H9 (cell line): ENCODE measurements at regions not wholly inside any gene's neighbourhood (a gene's known extent, or its start where the extent isn't known, plus 50 kb on each side); places are given as distances from the start of the nearest gene placed in this dataset.

Experiments
- DNase-seq: peaks from one replicate; pipeline ENCODE4 v3.0.0-alpha.2; 2017
- H2AFZ ChIP-seq: one replicate; pipeline ENCODE4 v1.6.1; 2013; ENCODE audit warnings: mild to moderate bottlenecking, low read length, control low read depth, moderate library complexity
- H2AK5ac ChIP-seq: 2 replicates; pipeline ENCODE4 v1.6.1; 2013; ENCODE audit warnings: low read length, control low read depth, mixed read lengths; ENCODE audit not compliant: insufficient read length
- H2BK120ac ChIP-seq: one replicate; pipeline ENCODE4 v1.6.1; 2013; ENCODE audit warnings: low read depth, mild to moderate bottlenecking, low read length, control low read depth, inconsistent platforms; ENCODE audit not compliant: poor library complexity, severe bottlenecking
- H2BK12ac ChIP-seq: 2 replicates; pipeline ENCODE4 v1.6.1; 2013; ENCODE audit warnings: low read length, control low read depth, mixed read lengths, low read depth; ENCODE audit not compliant: insufficient read length
- H2BK15ac ChIP-seq: 2 replicates; pipeline ENCODE4 v1.6.1; 2013; ENCODE audit warnings: low read depth, low read length, control low read depth
- H2BK20ac ChIP-seq: one replicate; pipeline ENCODE4 v1.6.1; 2013; ENCODE audit warnings: low read depth, mild to moderate bottlenecking, low read length, control low read depth, inconsistent platforms; ENCODE audit not compliant: poor library complexity, severe bottlenecking
- H2BK5ac ChIP-seq: 2 replicates; pipeline ENCODE4 v1.6.1; 2013; ENCODE audit warnings: low read length, control low read depth, mixed read lengths; ENCODE audit not compliant: insufficient read length
- H3K14ac ChIP-seq: 2 replicates; pipeline ENCODE4 v1.6.1; 2013; ENCODE audit warnings: low read length, control low read depth; ENCODE audit not compliant: insufficient read depth
- H3K18ac ChIP-seq: 2 replicates; pipeline ENCODE4 v1.6.1; 2013; ENCODE audit warnings: low read depth, mild to moderate bottlenecking, mixed read lengths, low read length, control low read depth; ENCODE audit not compliant: insufficient read length
- H3K23ac ChIP-seq: 2 replicates; pipeline ENCODE4 v1.6.1; 2013; ENCODE audit warnings: low read length, control low read depth, mixed read lengths, low read depth; ENCODE audit not compliant: insufficient read length
- H3K23me2 ChIP-seq: 2 replicates; pipeline ENCODE4 v1.6.1; 2013; ENCODE audit warnings: low read depth, mild to moderate bottlenecking, mixed read lengths, low read length, control low read depth; ENCODE audit not compliant: insufficient read length, poor library complexity, severe bottlenecking
- H3K27ac ChIP-seq: 2 replicates; pipeline ENCODE4 v1.5.1; 2013; ENCODE audit warnings: low read length, control low read depth, mixed read lengths, low read depth; ENCODE audit not compliant: insufficient read length
- H3K27me3 ChIP-seq: 2 replicates; pipeline ENCODE4 v1.6.1; 2013; ENCODE audit warnings: low read length, control low read depth, inconsistent platforms; ENCODE audit not compliant: insufficient read depth
- H3K4ac ChIP-seq: 2 replicates; pipeline ENCODE4 v1.6.1; 2013; ENCODE audit warnings: low read depth, mild to moderate bottlenecking, control low read depth, inconsistent platforms, low read length, moderate library complexity
- H3K4me1 ChIP-seq: 2 replicates; pipeline ENCODE4 v1.6.1; 2013; ENCODE audit warnings: low read length, control low read depth, inconsistent platforms; ENCODE audit not compliant: insufficient read depth
- H3K4me2 ChIP-seq: 2 replicates; pipeline ENCODE4 v1.6.1; 2013; ENCODE audit warnings: low read length, control low read depth, mixed read lengths; ENCODE audit not compliant: insufficient read length, insufficient read depth
- H3K56ac ChIP-seq: 2 replicates; pipeline ENCODE4 v1.6.1; 2013; ENCODE audit warnings: low read depth, mild to moderate bottlenecking, mixed read lengths, low read length, control low read depth; ENCODE audit not compliant: insufficient read length
- H3K79me1 ChIP-seq: 2 replicates; pipeline ENCODE4 v1.6.1; 2013; ENCODE audit warnings: low read depth, mild to moderate bottlenecking, moderate library complexity, low read length, control low read depth, inconsistent platforms; ENCODE audit not compliant: insufficient read depth, poor library complexity, severe bottlenecking
- H3K79me2 ChIP-seq: 2 replicates; pipeline ENCODE4 v1.6.1; 2013; ENCODE audit warnings: low read length, control low read depth, inconsistent platforms; ENCODE audit not compliant: insufficient read depth
- H3K9ac ChIP-seq: 2 replicates; pipeline ENCODE4 v1.6.1; 2013; ENCODE audit warnings: low read length, control low read depth, mixed read lengths; ENCODE audit not compliant: insufficient read length; ENCODE audit errors: extremely low read depth
- H3K9me3 ChIP-seq: one replicate; pipeline ENCODE4 v1.6.1; 2013; ENCODE audit warnings: low read depth, low read length, inconsistent platforms; ENCODE audit not compliant: control insufficient read depth
- H3T11ph ChIP-seq: one replicate; pipeline ENCODE4 v1.6.1; 2013; ENCODE audit warnings: mild to moderate bottlenecking, low read length, control low read depth, inconsistent platforms
- H4K20me1 ChIP-seq: one replicate; pipeline ENCODE4 v1.6.1; 2013; ENCODE audit not compliant: control insufficient read depth, insufficient read length, insufficient read depth
- H4K5ac ChIP-seq: 2 replicates; pipeline ENCODE4 v1.6.1; 2013; ENCODE audit warnings: low read depth, mild to moderate bottlenecking, mixed read lengths, low read length, control low read depth; ENCODE audit not compliant: insufficient read length
- H4K8ac ChIP-seq: replicated peaks from 2 replicates; pipeline ENCODE4 v1.6.1; 2013; ENCODE audit warnings: low read length, control low read depth, mixed read lengths, low read depth; ENCODE audit not compliant: insufficient read length
- H4K91ac ChIP-seq: 2 replicates; pipeline ENCODE4 v1.6.1; 2013; ENCODE audit warnings: low read depth, mild to moderate bottlenecking, moderate library complexity, mixed read lengths, low read length, control low read depth; ENCODE audit not compliant: insufficient read length
- H3K27ac Mint-ChIP-seq, 3 experiments: 2 replicates in 2 of 3; 3 replicates in 1 of 3; pipeline ENCODE4 v1.8.0; 2020 to 2021; ENCODE audit warnings: mixed read lengths in 3 of 3, mild to moderate bottlenecking in 1 of 3, moderate library complexity in 1 of 3
- H3K27me3 Mint-ChIP-seq: 2 replicates; pipeline ENCODE4 v1.8.0; 2021; ENCODE audit warnings: low read depth, mild to moderate bottlenecking, moderate library complexity, mixed read lengths
- H3K36me3 Mint-ChIP-seq, 3 experiments: 2 replicates in 2 of 3; 3 replicates in 1 of 3; pipeline ENCODE4 v1.8.0; 2020 to 2021; ENCODE audit warnings: low read depth in 3 of 3, mixed read lengths in 3 of 3; ENCODE audit not compliant: insufficient read depth in 1 of 3
- H3K4me1 Mint-ChIP-seq, 2 experiments: 2 replicates each; pipeline ENCODE4 v1.8.0; 2020; ENCODE audit warnings: mixed read lengths in 2 of 2
- H3K4me3 Mint-ChIP-seq, 2 experiments: 2 replicates in 1 of 2; 3 replicates in 1 of 2; pipeline ENCODE4 v1.8.0; 2020 to 2021; ENCODE audit warnings: mild to moderate bottlenecking in 2 of 2, mixed read lengths in 2 of 2, moderate library complexity in 1 of 2
- H3K9me3 Mint-ChIP-seq, 2 experiments: 2 replicates in 1 of 2; 3 replicates in 1 of 2; pipeline ENCODE4 v1.8.0; 2020; ENCODE audit warnings: mild to moderate bottlenecking in 2 of 2, mixed read lengths in 2 of 2, moderate library complexity in 1 of 2
- whole genome bisulfite sequencing: extraction: QIAGEN DNeasy Blood & Tissue Kit; methylation state at CpG from one replicate; pipeline ENCODE4 v1.1.7; 2013; ENCODE audit warnings: missing lambda C conversion rate, low lambda C conversion rate, mixed read lengths; ENCODE audit not compliant: insufficient read length; ENCODE audit errors: extremely low coverage; 5-methylcytosine and 5-hydroxymethylcytosine counted together
- TF ChIP-seq, protein P1 (sequence below): fragments of 200-600 bp; sonication (generic); conservative IDR thresholded peaks from 3 replicates; pipeline ENCODE4 v1.8.0; 2021; ENCODE audit warnings: antibody characterized with exemption, mild to moderate bottlenecking

DNA sequence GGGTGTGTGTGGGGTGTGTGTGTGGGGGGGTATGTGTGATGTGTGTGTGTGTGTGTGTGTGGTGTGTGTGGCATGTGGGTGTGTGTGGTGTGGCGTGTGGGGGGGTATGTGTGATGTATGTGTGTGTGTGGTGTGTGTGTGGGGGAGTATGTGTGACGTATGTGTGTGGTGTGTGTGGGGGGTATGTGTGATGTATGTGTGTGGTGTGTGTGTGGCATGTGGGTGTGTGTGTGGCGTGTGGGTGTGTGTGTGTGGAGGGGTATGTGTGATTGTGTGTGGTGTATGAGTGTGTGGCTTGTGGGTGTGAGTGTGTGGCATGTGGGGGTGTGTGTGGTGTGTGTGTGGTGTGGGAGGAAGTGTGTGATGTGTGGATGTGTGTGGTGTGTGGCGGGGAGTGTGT is 442.3 kb downstream of the PREX1 start:
- H3K79me2 ChIP-seq = no peaks in the 10 kb centered on the region
- H2BK5ac ChIP-seq = no peak overlapping the region
- Mint-ChIP-seq H3K27ac (no peak overlapping the region), H3K9me3 (peaks cover 0 to 2% of the 10 kb centered on the region in 2 experiments; a peak in 1 of 5 replicates), H3K36me3 (no peaks in the 10 kb centered on the region), H3K27me3 (peaks cover 4% of the 10 kb centered on the region; the same call in 1 of the 2 replicates), H3K4me1 (peaks cover 21 to 30% of the 10 kb centered on the region in 2 experiments), H3K4me3 (no peak overlapping the region)
- H3K27me3 ChIP-seq = no peaks in the 10 kb centered on the region
- H2BK20ac ChIP-seq = no peak overlapping the region
- H4K20me1 ChIP-seq = no peaks in the 10 kb centered on the region
- no peak overlapping the region for H3K4me2 ChIP-seq
- H2AFZ ChIP-seq = no peak overlapping the region
- TF ChIP-seq, protein P1, sequence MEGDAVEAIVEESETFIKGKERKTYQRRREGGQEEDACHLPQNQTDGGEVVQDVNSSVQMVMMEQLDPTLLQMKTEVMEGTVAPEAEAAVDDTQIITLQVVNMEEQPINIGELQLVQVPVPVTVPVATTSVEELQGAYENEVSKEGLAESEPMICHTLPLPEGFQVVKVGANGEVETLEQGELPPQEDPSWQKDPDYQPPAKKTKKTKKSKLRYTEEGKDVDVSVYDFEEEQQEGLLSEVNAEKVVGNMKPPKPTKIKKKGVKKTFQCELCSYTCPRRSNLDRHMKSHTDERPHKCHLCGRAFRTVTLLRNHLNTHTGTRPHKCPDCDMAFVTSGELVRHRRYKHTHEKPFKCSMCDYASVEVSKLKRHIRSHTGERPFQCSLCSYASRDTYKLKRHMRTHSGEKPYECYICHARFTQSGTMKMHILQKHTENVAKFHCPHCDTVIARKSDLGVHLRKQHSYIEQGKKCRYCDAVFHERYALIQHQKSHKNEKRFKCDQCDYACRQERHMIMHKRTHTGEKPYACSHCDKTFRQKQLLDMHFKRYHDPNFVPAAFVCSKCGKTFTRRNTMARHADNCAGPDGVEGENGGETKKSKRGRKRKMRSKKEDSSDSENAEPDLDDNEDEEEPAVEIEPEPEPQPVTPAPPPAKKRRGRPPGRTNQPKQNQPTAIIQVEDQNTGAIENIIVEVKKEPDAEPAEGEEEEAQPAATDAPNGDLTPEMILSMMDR = no peak
- no peak overlapping the region for H3T11ph ChIP-seq
- no peak overlapping the region for H4K5ac ChIP-seq
- H4K91ac ChIP-seq = no peak overlapping the region
- no peak overlapping the region for H3K18ac ChIP-seq
- H2AK5ac ChIP-seq = no peak overlapping the region
- no peak overlapping the region for H3K14ac ChIP-seq
- no peaks in the 10 kb centered on the region; the same call in 1 of the 2 replicates for H3K4me1 ChIP-seq
- no peak overlapping the region for H2BK15ac ChIP-seq
- no peaks in the 10 kb centered on the region for H3K23me2 ChIP-seq
- no peak for DNase-seq
- H3K9ac ChIP-seq = no peak overlapping the region
- H2BK120ac ChIP-seq = no peak overlapping the region
- H3K79me1 ChIP-seq = no peaks in the 10 kb centered on the region
- 100% methylated on average over 3 of the region's 4 CpGs for WGBS
- H3K9me3 ChIP-seq = no peaks in the 10 kb centered on the region
- no peak overlapping the region for H4K8ac ChIP-seq
- H2BK12ac ChIP-seq = no peak overlapping the region
- no peak overlapping the region for H3K27ac ChIP-seq
- H3K23ac ChIP-seq = no peak overlapping the region
- no peak overlapping the region for H3K56ac ChIP-seq
- H3K4ac ChIP-seq = no peak overlapping the region
